ENCODE measurements at regions not wholly inside any gene's neighbourhood (a gene's known extent, or its start where the extent isn't known, plus 50 kb on each side); places are given as distances from the start of the nearest gene placed in this dataset.

DNA sequence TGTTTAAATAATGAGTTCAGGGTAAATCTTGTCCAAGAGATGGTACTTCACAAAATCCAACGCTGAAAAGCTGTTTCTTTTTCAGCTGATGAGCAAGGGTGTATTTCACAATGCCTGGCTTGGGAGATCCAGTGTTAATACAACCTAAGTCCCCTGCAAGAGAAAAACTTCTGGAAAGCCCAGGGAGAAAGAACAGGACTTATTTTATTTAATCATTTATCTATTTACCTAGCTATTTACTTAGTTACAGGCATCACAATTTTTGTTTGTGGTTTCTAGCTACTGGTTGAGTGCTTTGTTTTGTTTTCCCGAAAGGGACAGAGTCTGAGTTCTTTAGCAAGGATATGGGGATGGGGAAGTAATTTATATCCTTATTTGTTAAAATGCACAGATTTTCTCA is 598.2 kb upstream of the SYT4 start:
- no peaks in the 10 kb centered on the region for H3K9me3 ChIP-seq (ENCODE audit: control insufficient read depth, low read length)
- 87 to 89% methylated on average over 1 to 2 of the region's 2 CpGs for WGBS, 2 experiments (ENCODE audit: insufficient coverage in 1 of 2, insufficient read length in 1 of 2)
- no peak for DNase-seq
- TF ChIP-seq, protein P1, sequence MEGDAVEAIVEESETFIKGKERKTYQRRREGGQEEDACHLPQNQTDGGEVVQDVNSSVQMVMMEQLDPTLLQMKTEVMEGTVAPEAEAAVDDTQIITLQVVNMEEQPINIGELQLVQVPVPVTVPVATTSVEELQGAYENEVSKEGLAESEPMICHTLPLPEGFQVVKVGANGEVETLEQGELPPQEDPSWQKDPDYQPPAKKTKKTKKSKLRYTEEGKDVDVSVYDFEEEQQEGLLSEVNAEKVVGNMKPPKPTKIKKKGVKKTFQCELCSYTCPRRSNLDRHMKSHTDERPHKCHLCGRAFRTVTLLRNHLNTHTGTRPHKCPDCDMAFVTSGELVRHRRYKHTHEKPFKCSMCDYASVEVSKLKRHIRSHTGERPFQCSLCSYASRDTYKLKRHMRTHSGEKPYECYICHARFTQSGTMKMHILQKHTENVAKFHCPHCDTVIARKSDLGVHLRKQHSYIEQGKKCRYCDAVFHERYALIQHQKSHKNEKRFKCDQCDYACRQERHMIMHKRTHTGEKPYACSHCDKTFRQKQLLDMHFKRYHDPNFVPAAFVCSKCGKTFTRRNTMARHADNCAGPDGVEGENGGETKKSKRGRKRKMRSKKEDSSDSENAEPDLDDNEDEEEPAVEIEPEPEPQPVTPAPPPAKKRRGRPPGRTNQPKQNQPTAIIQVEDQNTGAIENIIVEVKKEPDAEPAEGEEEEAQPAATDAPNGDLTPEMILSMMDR (conservative IDR thresholded peaks at IDR 0.05) = no peak
- no peak overlapping the region for H3K4me3 ChIP-seq (ENCODE audit: low read length)
- H3K4me1 Mint-ChIP-seq = peaks cover 5% of the 10 kb centered on the region
- H3K27ac ChIP-seq (ENCODE audit: low read depth, low read length) = no peak overlapping the region
- no peak overlapping the region for H3K27ac Mint-ChIP-seq
- H3K4me1 ChIP-seq (ENCODE audit: control insufficient read depth, insufficient read depth, low read length) = no peaks in the 10 kb centered on the region
- no peaks in the 10 kb centered on the region for H3K27me3 ChIP-seq (ENCODE audit: control insufficient read depth, insufficient read depth, low read length, poor library complexity, severe bottlenecking)
- H3K9me3 Mint-ChIP-seq = no peaks in the 10 kb centered on the region
- no peaks in the 10 kb centered on the region for H3K36me3 Mint-ChIP-seq (ENCODE audit: low read depth)
- H3K27me3 Mint-ChIP-seq (ENCODE audit: insufficient read depth) = no peaks in the 10 kb centered on the region
- H3K36me3 ChIP-seq (ENCODE audit: control insufficient read depth, insufficient read depth, low read length) = no peaks in the 10 kb centered on the region
- H3K9ac ChIP-seq (ENCODE audit: extremely low read depth, low read length, poor library complexity, severe bottlenecking) = no peak overlapping the region
- no peak overlapping the region for H3K4me3 Mint-ChIP-seq

- Histone ChIP-seq H3K9me3 (ENCODE audit: control insufficient read depth, low read length) (no peaks in the 10 kb centered on the region), H3K4me1 (ENCODE audit: control insufficient read depth, insufficient read depth, low read length) (no peaks in the 10 kb centered on the region), H3K27ac (ENCODE audit: low read depth, low read length) (no peak overlapping the region), H3K9ac (ENCODE audit: extremely low read depth, low read length, poor library complexity, severe bottlenecking) (no peak overlapping the region), H3K4me3 (ENCODE audit: low read length) (no peak overlapping the region), H3K27me3 (ENCODE audit: control insufficient read depth, insufficient read depth, low read length, poor library complexity, severe bottlenecking) (no peaks in the 10 kb centered on the region), H3K36me3 (ENCODE audit: control insufficient read depth, insufficient read depth, low read length) (no peaks in the 10 kb centered on the region)
- H3K4me3 Mint-ChIP-seq = no peak overlapping the region
- H3K27ac Mint-ChIP-seq = no peak overlapping the region
- no peaks in the 10 kb centered on the region for H3K36me3 Mint-ChIP-seq (ENCODE audit: low read depth)
- TF ChIP-seq, protein P1 (conservative IDR thresholded peaks at IDR 0.05) = no peak
- no peak for DNase-seq
- WGBS, 2 experiments (ENCODE audit: insufficient coverage in 1 of 2, insufficient read length in 1 of 2) = 80 to 95% methylated on average over 1 to 4 of the region's 4 CpGs
- H3K27me3 Mint-ChIP-seq (ENCODE audit: insufficient read depth) = no peaks in the 10 kb centered on the region
- no peaks in the 10 kb centered on the region for H3K9me3 Mint-ChIP-seq
- H3K4me1 Mint-ChIP-seq = peaks cover 5% of the 10 kb centered on the region
Measured at GRCh38 chr18:43876286-43876685, 599.0 kb upstream of the SYT4 start.

- H3K4me1 Mint-ChIP-seq = peaks cover 5% of the 10 kb centered on the region
- no peaks in the 10 kb centered on the region for H3K27me3 Mint-ChIP-seq (ENCODE audit: insufficient read depth)
- no peaks in the 10 kb centered on the region for H3K9me3 Mint-ChIP-seq
- TF ChIP-seq, protein P1 (conservative IDR thresholded peaks at IDR 0.05) = no peak
- no peak overlapping the region for H3K4me3 ChIP-seq (ENCODE audit: low read length)
- H3K4me1 ChIP-seq (ENCODE audit: control insufficient read depth, insufficient read depth, low read length) = no peaks in the 10 kb centered on the region
- no peak overlapping the region for H3K27ac Mint-ChIP-seq
- H3K27me3 ChIP-seq (ENCODE audit: control insufficient read depth, insufficient read depth, low read length, poor library complexity, severe bottlenecking) = no peaks in the 10 kb centered on the region
- no peak overlapping the region for H3K4me3 Mint-ChIP-seq
- 93 to 100% methylated on average over 4 of the region's 4 CpGs for WGBS, 2 experiments (ENCODE audit: insufficient coverage in 1 of 2, insufficient read length in 1 of 2)
- H3K36me3 Mint-ChIP-seq (ENCODE audit: low read depth) = no peaks in the 10 kb centered on the region
- H3K9me3 ChIP-seq (ENCODE audit: control insufficient read depth, low read length) = no peaks in the 10 kb centered on the region
- DNase-seq = no peak
- no peak overlapping the region for H3K27ac ChIP-seq (ENCODE audit: low read depth, low read length)
- no peak overlapping the region for H3K9ac ChIP-seq (ENCODE audit: extremely low read depth, low read length, poor library complexity, severe bottlenecking)
- H3K36me3 ChIP-seq (ENCODE audit: control insufficient read depth, insufficient read depth, low read length) = no peaks in the 10 kb centered on the region
Measured at GRCh38 chr18:43876748-43877147, 599.5 kb upstream of the SYT4 start.

Data from endodermal cell (in vitro differentiated cells).